Skin of body (tissue), 1 donor: ENCODE measurements at regions not wholly inside any gene's neighbourhood (a gene's known extent, or its start where the extent isn't known, plus 50 kb on each side); places are given as distances from the start of the nearest gene placed in this dataset.
"Not testable (repeated sequence)": the region's sequence is repeated elsewhere in the genome, so short reads cannot be mapped to it uniquely, and the experiment has no call there.

Experiments used
- DNase-seq: peaks from one replicate; lab custom pipeline; 2025; lab: John Stamatoyannopoulos, UW

GRCh38 chr6:92109256-92109655 lies 1310.1 kb downstream of the EPHA7 start:
- no peak for DNase-seq

GRCh38 chr6:92086750-92087149 lies 1332.6 kb downstream of the EPHA7 start:
- DNase-seq, result no peak

- not testable (repeated sequence) for DNase-seq
Measured at GRCh38 chr6:92083914-92084313, 1335.4 kb downstream of the EPHA7 start.

DNA sequence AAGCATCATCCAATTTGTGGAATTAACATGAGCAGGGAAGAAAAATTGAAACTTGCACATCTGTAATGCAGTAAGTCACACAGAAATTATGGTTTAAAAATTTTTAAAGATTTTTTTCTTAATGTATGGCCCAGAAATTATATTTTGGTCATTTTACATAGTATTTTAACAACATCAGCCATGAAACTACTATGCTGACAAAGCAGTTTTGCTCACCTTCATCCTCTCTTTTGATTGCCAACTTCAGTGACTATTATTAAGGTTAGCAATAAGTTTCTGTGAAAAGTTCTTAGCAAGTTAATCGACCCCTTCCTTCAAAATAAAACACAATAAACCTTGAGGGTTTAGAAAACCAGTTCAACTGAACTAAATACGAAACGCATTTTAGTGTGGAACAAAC lies 1347.0 kb downstream of the EPHA7 start:
- DNase-seq, result no peak

DNA sequence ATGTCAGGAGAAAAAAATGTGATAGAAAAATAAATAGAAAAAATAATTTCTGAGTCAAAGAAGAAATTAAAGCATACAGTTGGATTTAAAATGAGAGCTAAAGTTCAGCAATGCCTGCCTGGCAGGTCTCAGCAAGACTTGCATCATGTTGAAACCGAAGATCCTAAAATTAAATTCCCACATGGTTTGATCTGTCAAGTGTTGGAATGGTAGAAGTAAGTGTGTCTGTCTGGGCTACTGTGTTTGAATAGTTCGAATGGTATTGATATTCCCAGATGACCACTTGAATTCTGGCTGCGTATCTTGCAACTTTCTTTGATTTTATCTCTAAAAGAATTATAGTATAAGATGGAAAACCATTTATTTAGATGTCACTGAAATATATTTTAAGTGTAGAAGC lies 1349.6 kb downstream of the EPHA7 start:
- DNase-seq, result no peak

- no peak for DNase-seq
Measured at GRCh38 chr6:92052513-92052912, 1366.8 kb downstream of the EPHA7 start.

DNA sequence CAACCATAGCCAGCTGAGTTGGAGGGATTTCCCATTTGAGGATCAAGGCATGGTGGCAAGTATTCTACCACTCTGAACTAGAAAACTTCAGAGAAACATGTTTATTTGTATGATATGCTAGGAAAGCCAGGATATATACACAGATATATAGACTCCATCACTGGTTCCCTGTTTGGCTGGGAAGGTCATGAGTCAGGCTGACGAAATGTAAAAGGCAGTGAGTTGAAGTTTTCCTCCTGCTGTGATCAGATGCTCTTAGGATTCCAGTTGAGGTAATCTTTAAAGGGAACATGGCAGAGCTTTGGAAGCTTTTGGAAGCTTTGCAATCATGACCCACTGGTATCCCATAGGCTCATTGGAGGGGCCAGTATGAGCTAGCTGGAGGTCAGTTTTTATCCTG lies 1369.1 kb downstream of the EPHA7 start:
- no peak for DNase-seq

GRCh38 chr6:92047860-92048259 lies 1371.5 kb downstream of the EPHA7 start:
- DNase-seq, result no peak

DNA sequence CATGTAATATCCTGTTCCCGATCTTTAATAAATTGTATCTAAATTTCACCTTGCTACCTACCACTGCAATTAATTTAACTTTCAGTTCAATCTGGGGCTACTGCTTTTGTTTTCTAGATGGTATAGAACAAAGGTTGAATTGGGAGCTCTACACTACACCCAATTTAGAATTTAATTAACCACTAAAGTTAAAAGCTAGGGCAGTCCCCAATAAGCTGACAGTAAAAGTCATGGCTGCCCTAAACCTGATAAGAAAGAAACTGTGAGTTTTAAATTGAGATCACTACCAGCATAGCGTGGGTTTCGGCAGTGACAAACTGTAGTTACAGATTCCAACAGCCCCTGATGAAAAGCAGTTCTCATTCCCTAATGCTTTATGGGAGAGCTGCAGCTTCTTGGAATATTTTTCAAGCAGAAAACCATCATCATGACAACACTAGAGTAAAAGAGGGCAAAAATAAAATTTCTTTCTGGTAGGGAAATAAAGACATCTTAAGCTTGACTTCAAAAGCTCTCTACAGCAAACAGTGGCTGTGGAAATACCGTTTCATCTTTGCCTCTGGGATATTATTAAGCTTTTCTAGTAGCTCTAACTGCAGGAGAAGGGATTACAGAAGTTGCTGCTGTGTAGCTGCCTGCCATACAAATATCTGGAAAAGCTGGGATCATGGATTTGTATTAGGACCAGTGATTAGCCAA lies 1372.1 kb downstream of the EPHA7 start:
- no peak for DNase-seq

GRCh38 chr6:92044312-92044711 lies 1375.0 kb downstream of the EPHA7 start:
- no peak for DNase-seq

- no peak for DNase-seq
Measured at GRCh38 chr6:92043777-92044176, 1375.6 kb downstream of the EPHA7 start.

DNA sequence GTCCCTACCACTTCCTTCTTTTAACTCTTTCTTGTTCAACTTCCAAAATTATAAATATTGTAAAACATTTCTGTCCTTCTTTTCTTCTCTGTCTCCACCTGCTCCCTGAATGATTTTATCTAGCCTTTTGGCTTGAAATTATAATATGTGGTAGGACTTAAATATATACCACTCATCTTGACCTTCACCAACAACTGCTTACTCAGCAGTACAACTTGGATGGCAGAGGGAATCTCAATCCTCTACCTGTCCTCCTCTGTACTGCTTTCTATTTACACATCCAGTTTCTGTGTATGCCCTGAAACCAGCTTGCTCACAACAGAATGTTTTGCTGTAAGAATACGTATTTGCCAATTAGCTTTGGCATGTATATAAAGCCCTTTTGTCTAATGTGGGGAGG lies 1392.5 kb downstream of the EPHA7 start:
- no peak for DNase-seq

DNA sequence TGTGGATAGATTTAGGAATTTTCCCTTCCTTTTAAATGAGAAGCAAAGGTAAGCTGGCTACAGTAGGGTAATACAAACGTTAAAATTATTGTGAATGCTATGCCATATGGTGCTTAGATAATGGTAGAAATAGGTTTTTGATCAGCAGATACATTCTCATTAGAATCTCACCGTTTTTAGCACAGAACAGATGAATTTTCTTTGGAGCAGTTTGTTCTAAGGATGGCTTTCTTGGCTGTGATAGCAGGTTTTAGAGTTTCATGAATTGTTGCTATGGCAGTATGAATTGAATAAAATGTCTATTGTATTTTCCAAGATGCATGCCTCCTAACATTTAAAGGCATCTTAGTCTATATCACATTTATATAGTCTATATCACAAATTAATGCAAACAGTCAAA lies 1394.5 kb downstream of the EPHA7 start:
- DNase-seq, result no peak

DNA sequence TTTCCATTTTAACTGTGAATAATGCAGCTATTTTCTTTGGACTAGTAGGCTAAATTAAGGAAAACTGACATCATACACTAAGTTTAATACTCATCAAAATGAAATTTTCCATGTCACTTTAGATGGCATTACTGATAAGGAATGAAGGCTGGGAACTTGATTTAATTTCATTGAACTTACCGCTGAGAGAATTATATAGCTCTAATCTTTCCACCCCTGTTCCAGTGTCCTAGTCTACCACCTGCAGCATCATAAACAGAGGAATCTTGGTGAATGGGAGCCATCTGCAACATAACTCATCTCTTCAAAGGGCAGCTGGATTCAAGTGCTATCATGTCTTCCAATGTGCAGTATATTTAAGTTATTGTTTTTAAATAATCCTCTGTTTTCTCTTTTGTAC lies 1395.2 kb downstream of the EPHA7 start:
- no peak for DNase-seq

DNA sequence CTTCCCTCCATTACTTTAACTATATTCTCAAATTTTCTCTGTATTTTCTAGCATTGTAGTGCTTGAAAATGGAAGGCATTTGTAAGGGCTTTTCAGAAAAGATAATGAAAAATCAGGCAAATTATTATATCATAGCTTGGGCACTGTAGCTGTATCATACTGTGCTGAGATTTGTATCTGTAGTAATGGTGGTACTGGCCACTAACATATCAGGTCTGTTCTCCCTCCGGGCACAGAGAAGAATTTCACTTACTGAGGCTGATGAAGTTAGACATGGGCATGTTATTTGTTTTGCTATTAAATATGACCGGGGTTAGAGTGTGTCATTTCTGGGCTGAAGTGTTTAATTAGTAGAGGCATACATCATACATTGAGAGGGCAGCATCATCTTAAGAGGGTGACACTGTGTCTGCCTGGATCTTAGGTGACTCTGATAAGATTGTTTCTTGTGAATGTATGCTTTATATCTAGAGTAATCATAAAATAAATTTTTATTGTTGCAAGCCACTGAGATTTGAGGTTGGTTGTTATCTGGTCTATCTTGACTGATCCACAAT lies 1395.9 kb downstream of the EPHA7 start:
- no peak for DNase-seq

GRCh38 chr6:92011681-92012245 lies 1407.6 kb downstream of the EPHA7 start:
- no peak for DNase-seq

GRCh38 chr6:92008757-92009502 lies 1410.4 kb downstream of the EPHA7 start:
- DNase-seq, result no peak

DNA sequence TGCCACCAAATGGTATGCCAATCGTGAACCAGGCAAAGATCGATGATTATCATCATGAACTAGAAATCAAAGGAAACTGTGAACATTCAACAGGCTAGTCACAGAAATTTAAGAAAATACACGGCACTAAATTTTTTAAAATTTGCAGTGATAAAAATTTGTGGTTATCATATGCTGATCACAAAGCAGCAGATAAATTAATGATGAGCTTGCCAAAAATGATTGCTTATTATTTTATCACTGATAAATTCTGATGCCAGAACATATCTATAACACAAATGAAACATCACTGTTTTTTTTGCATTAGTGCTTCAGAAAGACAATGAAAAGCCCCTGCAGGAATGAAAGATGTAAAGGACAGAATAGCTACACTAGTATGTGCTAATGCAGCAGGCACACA lies 1413.2 kb upstream of the MAP3K7 start:
- no peak for DNase-seq

GRCh38 chr6:91994787-91995186 lies 1407.9 kb upstream of the MAP3K7 start:
- no peak for DNase-seq

DNA sequence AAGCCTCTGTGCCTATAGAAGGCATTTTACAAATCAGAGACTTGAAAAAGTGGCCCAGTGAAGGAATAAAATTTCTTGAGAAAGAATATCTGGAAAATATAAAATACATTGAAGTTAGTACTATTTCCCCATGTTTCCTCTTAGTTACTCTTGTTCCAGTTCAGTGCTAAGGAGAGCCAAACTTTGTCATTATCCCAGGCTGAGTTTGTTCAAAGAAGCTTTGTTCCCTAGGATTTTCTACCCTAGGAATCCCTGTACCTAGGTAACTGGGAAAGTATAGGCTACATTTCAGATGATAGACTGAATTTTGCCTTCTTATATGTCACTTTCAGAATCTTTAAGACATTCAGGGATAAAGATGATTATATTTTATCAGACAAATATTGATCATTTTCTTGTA lies 1395.7 kb upstream of the MAP3K7 start:
- DNase-seq, result no peak

DNA sequence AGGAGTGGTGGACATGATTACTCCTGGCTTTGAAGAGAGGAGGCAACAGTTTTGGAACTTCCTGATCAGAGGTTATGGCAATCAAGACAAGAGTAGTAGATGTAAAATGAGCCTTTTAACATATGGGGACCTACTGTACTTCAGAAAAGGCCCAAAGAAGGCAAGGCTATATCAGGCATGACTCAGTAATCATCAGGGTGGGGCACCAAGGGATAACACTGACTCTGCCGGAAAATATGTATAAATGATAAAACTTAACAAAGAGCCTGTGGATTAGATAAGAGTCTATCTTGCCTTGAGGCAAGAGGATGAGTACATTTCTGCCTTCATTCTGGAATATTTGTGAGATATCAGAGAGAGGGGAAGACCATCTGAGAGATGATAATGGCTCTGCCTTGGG lies 1389.9 kb upstream of the MAP3K7 start:
- DNase-seq, result no peak

GRCh38 chr6:91970700-91971099 lies 1383.8 kb upstream of the MAP3K7 start:
- no peak for DNase-seq

GRCh38 chr6:91965872-91966271 lies 1379.0 kb upstream of the MAP3K7 start:
- no peak for DNase-seq
